Upper lobe of left lung (tissue), 4 donors: ENCODE measurements at regions not wholly inside any gene's neighbourhood (a gene's known extent, or its start where the extent isn't known, plus 50 kb on each side); places are given as distances from the start of the nearest gene placed in this dataset.

ENCODE experiments used
- CTCF ChIP-seq, 6 experiments: fragments of 450-650 bp in 4 of 6; fragments of 200-600 bp in 2 of 6; sonication (generic) in 2 of 6; IDR thresholded peaks; one replicate each; pipeline ENCODE4 v1.5.1; 2016 to 2019; ENCODE audit warnings: antibody characterized with exemption in 6 of 6
- POLR2A ChIP-seq, 4 donors: fragments of 450-650 bp; IDR thresholded peaks; one replicate each; pipeline ENCODE4 v1.5.1; 2016 to 2017; ENCODE audit warnings: antibody characterized with exemption in 4 of 4, mild to moderate bottlenecking in 2 of 4

DNA sequence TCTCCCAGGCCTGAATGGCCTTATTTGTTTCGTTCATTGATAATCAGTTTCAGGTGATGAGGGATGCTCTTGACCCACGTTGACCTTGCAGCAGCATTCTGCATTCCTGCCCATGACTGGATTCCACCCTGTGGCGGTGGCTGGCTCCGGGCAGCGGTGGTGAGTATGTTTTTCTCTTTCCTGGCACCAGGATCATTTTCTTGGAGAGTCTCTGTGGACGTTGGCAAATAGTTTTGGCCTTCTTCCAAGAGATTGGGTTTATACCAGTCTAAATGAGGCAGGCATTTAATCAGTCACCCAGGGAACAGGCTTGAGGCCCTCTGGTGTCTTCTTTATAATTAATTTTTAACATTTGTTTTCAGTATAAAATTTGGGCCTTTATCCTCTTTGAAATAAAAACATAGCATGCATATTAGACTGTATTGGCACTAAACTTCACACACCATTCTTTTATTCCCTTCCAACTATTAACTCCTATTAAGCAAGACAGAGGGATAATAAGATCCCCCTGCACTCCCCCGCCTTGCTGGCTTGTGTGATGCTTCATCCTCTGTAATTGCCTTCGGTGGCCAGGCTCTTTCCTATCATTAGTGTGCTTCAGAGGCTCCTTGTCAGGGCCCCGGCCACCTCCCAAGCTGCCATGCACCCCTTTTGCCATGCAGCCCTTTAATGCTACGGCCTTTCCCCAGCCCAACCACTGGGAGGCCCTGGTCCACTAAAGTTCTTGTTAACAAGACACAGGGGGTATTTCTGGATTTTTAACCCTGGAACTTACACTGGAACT is 176.2 kb upstream of the TOPAZ1 start:
- TF ChIP-seq CTCF (IDR thresholded peaks at IDR 0.05) (no peak), POLR2A (IDR thresholded peaks at IDR 0.05) (no peak)
